ENCODE measurements at regions not wholly inside any gene's neighbourhood (a gene's known extent, or its start where the extent isn't known, plus 50 kb on each side); places are given as distances from the start of the nearest gene placed in this dataset.
A peak's percentile ranks its signal among the peaks of the same experiment; 100 is the strongest.
"Not testable (repeated sequence)": the region's sequence is repeated elsewhere in the genome, so short reads cannot be mapped to it uniquely, and the experiment has no call there.

DNA sequence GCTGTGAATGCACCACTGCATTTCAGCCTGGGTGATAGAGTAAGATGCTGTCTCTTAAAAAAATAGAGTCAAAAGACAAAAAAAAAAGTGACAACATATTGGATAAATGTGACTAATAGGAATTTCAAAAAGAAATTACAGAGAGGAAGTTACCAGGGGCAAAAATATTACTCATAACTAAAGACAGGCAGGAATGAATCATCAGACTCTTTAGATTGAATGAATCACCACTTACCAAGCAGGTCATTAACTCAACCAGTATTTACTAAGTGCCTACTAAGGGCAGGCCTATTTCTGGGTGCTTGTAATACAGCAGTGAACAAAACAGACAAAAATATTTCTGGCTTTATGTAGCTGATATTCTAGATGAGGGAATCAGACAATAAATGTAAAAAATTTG is 301.3 kb downstream of the UBE2NL start:
- H3K4me1 ChIP-seq; H3K27me3 ChIP-seq; DNase-seq; FAIRE-seq; H3K4me3 ChIP-seq; H3K36me3 ChIP-seq; H3K9me3 ChIP-seq; H3K27ac ChIP-seq; intact Hi-C loops (cut with DNase I): not testable (repeated sequence)
- peak in 1 of 4 donors; percentile 51 for ATAC-seq

DNA sequence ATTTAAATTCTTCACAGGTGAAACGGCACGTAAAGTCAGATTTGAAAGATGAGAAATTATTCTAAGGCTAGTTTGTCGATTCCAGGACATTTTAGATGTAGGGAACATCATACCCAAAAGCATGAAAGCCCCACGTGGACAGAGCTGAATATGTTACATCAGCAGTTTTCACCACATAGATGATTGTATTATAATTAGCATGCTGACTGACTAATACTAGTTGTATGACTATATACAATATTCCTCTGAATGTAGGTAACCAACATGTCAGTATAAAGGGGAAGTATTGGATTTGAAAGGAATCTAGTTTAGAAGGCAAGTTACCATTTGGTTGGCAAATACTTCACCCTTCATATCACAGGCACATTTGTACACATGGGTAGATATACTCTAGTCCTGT is 304.6 kb downstream of the UBE2NL start:
- H3K4me1 ChIP-seq; intact Hi-C loops (cut with DNase I); ATAC-seq; H3K27ac ChIP-seq; H3K4me3 ChIP-seq; H3K9me3 ChIP-seq; H3K27me3 ChIP-seq; FAIRE-seq; H3K36me3 ChIP-seq; DNase-seq: not testable (repeated sequence)
- WGBS, 2 donors = 55 to 64% methylated on average over 3 to 4 of the region's 4 CpGs

DNA sequence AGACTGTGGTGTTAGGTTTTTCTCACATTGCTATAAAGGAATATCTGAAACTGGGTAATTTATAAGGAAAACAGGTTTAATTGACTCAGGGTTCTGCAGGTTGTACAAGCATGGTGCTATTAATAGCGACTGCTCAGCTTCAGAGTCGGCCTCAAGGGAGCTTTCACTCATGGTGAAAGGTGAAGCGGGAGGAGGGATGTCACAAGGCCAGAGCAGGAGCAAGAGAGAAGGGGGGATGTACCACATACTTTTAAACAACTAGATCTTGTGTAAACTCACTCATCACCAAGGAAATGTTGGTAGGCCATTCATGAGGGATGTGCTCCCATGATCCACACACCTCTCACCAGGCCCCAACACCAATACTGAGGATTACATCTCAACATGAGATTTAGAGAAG is 313.2 kb downstream of the UBE2NL start:
- H3K36me3 ChIP-seq; DNase-seq; ATAC-seq; H3K4me3 ChIP-seq; FAIRE-seq; H3K27me3 ChIP-seq; intact Hi-C loops (cut with DNase I); H3K4me1 ChIP-seq; H3K9me3 ChIP-seq; H3K27ac ChIP-seq: not testable (repeated sequence)
- WGBS, 2 donors = 40 to 66% methylated on average over 1 to 3 of the region's 3 CpGs

DNA sequence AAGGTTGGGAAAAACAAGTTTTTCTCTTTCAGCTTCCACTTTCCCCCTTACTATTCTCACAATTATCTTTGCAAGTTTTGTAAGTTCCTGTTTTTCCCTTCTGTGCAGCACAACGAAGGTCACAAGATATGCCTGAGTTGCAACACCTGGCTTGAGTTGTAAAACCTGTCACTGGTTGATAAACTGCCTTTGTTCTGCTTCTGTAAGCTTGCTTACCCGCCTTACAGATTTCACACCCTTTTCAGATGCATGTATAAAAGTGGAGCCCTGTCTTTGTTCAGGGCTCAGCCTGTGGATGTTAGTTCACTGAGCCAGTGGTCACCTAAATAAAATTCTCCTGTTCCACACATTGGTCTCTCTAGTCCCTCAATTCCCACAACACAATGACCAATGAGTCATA is 318.9 kb downstream of the UBE2NL start:
- no CpG with 5 or more reads among the region's 2 CpGs for WGBS, 2 donors
- ATAC-seq = peak in 3 of 4 donors; percentile 56 to 70 (median 62)

DNA sequence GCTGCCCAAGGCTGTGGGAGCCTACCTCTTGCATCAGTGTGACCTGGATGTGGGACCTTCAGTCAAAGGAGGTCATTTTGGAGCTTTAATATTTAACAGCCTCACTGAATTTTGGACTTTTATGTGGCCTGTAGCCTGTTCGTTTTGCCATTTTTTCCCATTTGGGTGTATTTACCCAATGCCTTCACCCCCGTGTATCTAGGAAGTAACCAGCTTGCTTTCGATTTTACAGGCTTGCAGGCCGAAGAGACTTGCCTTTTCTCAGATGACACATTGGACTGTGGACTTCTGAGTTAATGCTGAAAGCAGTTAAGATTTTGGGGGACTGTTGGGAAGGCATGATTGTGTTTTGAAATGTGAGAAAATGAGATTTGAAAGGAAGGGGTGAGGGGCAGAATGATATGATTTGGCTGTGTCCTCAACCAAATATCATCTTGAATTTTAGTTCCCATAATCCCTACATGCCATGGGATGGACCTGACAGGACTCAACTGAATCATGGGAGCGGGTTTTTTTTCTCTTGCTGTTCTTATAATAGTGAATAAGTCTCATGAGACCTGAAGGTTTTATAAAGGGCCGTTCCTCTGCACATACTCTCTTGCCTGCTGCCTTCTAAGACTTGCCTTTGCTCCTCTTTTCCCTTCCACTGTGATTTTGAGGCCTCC is 324.6 kb downstream of the UBE2NL start:
- WGBS, 2 donors = 39 to 75% methylated on average over 2 of the region's 6 CpGs
- FAIRE-seq; H3K9me3 ChIP-seq; intact Hi-C loops (cut with DNase I); H3K27me3 ChIP-seq; ATAC-seq; DNase-seq; H3K36me3 ChIP-seq; H3K27ac ChIP-seq; H3K4me1 ChIP-seq; H3K4me3 ChIP-seq: not testable (repeated sequence)

More for the DNA sequence above, 318.9 kb downstream of the UBE2NL start:
- H3K4me3 ChIP-seq; intact Hi-C loops (cut with DNase I); DNase-seq; H3K27me3 ChIP-seq; H3K36me3 ChIP-seq; H3K9me3 ChIP-seq; H3K27ac ChIP-seq; H3K4me1 ChIP-seq; FAIRE-seq: not testable (repeated sequence)

DNA sequence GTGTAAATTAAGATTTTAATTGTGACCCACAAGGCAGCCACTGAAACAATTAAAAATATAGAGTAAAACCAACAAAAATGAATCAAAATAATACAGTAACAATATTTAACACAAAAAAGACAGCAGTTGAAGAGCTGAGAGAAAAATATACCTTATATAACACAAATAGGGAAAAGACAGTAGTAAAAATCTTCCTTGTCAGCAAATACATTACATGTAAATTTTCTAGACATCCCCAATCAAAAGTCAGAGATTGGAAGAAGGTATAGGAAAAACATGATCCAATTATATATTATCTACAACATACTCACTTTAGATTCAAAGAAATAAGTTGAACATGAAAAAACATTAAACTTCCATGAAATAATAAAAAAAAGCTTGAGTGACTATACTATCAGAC is 330.8 kb downstream of the UBE2NL start:
- TF ChIP-seq, protein P1, sequence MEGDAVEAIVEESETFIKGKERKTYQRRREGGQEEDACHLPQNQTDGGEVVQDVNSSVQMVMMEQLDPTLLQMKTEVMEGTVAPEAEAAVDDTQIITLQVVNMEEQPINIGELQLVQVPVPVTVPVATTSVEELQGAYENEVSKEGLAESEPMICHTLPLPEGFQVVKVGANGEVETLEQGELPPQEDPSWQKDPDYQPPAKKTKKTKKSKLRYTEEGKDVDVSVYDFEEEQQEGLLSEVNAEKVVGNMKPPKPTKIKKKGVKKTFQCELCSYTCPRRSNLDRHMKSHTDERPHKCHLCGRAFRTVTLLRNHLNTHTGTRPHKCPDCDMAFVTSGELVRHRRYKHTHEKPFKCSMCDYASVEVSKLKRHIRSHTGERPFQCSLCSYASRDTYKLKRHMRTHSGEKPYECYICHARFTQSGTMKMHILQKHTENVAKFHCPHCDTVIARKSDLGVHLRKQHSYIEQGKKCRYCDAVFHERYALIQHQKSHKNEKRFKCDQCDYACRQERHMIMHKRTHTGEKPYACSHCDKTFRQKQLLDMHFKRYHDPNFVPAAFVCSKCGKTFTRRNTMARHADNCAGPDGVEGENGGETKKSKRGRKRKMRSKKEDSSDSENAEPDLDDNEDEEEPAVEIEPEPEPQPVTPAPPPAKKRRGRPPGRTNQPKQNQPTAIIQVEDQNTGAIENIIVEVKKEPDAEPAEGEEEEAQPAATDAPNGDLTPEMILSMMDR (IDR thresholded peaks at IDR 0.05) = no peak
- Histone ChIP-seq H3K9me3 (no peaks in the 10 kb centered on the region), H3K36me3 (no peaks in the 10 kb centered on the region), H3K27ac (no peak overlapping the region), H3K27me3 (no peaks in the 10 kb centered on the region), H3K4me1 (no peaks in the 10 kb centered on the region), H3K4me3 (no peak overlapping the region)
- intact Hi-C loops (cut with DNase I) = no loop called here
- ATAC-seq (no peak), DNase-seq (no peak), FAIRE-seq (peak; percentile 59)

DNA sequence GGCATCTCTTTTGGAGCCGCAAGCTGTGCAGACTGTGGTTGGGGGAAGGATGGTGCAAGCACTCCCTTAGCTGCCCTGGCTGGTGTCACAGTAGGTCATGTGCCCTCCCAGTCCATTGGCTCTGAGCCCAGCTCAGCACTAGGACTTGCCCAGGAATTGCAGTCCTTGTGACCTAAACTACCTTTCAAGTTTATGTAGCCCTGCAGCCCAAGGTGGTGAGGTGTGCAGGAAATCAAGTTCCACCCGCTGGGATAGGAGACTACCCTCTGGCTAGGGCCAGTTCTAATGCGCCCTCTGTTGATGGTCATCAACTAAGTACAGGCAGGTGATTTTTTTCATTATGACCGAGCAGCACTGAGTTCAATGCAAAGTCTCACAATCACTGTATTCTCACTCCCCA is 335.2 kb downstream of the UBE2NL start:
- Histone ChIP-seq H3K27ac (no peak overlapping the region), H3K27me3 (no peaks in the 10 kb centered on the region), H3K9me3 (no peaks in the 10 kb centered on the region), H3K4me3 (no peak overlapping the region), H3K36me3 (no peaks in the 10 kb centered on the region), H3K4me1 (no peaks in the 10 kb centered on the region)
- intact Hi-C loops (cut with DNase I) = no loop called here
- DNase-seq (peak in 5 of 6 donors; percentile 13 to 33 (median 18)), FAIRE-seq (no peak), ATAC-seq (peak in 3 of 4 donors; percentile 40 to 65 (median 49))
- 27 to 36% methylated on average over 4 of the region's 4 CpGs for WGBS, 2 donors
- TF ChIP-seq, protein P1 (IDR thresholded peaks at IDR 0.05) = no peak

DNA sequence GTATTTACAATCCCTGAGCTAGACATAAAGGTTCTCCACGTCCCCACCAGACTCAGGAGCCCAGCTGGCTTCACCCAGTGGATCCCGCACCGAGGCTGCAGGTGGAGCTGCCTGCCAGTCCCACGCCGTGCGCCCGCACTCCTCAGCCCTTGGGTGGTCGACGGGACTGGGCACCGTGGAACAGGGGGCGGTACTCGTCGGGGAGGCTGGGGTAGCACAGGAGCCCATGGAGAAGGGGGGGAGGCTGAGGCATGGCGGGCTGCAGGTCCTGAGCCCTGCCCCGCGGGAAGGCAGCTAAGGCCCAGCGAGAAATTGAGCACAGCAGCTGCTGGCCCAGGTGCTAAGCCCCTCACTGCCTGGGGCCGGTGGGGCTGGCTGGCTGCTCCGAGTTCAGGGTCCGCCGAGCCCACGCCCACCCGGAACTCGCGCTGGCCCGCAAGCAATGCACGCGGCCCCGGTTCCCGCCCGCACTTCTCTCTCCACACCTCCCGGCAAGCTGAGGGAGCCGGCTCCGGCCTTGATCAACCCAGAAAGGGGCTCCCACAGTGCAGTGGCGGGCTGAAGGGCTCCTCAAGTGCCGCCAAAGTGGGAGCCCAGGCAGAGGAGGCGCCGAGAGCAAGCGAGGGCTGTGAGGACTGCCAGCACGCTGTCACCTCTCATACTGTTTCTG is 347.4 kb downstream of the UBE2NL start:
- H3K4me1 ChIP-seq; FAIRE-seq; H3K27me3 ChIP-seq; intact Hi-C loops (cut with DNase I); H3K9me3 ChIP-seq; H3K36me3 ChIP-seq; ATAC-seq; H3K4me3 ChIP-seq; H3K27ac ChIP-seq: not testable (repeated sequence)
- peak in 1 of 6 donors; percentile 40 for DNase-seq
- WGBS, 2 donors = 86 to 89% methylated on average over 36 to 37 of the region's 40 CpGs
